ENCODE measurements at regions not wholly inside any gene's neighbourhood (a gene's known extent, or its start where the extent isn't known, plus 50 kb on each side); places are given as distances from the start of the nearest gene placed in this dataset.

- no peak for TF ChIP-seq CTCF (IDR thresholded peaks at IDR 0.05)
- no peak for TF ChIP-seq POLR2A (IDR thresholded peaks at IDR 0.05)
- TF ChIP-seq POLR2AphosphoS5 (IDR thresholded peaks at IDR 0.05): no peak
Observed at GRCh38 chr13:22148187-22148586, 477.3 kb downstream of the FGF9 start.

Measured in gastroesophageal sphincter (tissue), 3 donors.